ENCODE measurements at regions not wholly inside any gene's neighbourhood (a gene's known extent, or its start where the extent isn't known, plus 50 kb on each side); places are given as distances from the start of the nearest gene placed in this dataset.

DNA sequence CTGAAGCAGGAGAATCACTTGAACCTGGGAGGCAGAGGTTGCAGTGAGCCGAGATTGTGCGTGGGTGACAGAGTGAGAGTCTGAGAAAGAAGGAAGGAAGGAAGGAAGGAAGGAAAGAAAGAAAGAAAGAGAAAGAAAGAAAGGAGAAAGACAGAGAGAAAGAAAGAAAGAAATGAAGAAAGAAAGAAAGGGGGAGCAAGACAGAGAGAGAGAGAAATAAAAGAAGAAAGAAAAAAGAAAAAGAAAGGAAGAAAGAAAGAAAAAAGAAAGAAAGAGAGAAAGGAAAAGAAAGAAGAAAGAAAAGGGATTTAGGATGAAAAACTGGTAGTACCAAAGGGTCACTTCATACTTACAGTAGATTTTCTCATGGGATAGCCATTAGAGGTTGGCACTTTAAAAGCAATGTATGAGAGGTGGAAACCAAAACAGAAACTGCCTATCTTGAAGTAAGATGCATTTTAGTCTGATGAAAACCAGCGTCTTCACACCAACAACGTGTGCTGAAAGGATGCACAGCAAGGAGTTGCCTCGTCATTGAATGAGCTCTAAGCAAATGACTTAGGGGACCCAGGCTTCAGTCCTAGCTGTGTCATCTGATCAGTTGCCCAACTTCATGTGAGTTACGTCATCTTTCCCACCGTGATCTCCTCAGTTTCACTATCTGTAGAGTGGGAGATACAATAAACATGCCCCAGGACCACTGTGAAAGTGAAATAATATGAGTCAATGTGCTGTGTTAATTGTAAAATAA, 133.9 kb upstream of the NEDD9 start:
- Histone ChIP-seq H3K27me3 (ENCODE audit: control insufficient read depth in 2 of 2, insufficient read depth in 2 of 2, low read length in 2 of 2) (no peaks in the 10 kb centered on the region), H3K36me3 (ENCODE audit: control insufficient read depth in 2 of 2, insufficient read depth in 2 of 2, low read length in 2 of 2) (no peaks in the 10 kb centered on the region), H3K4me3 (ENCODE audit: low read length in 2 of 2) (peak overlapping the region in 1 of 2 donors; percentile 20), H3K4me1 (ENCODE audit: control insufficient read depth in 2 of 2, insufficient read depth in 2 of 2, low read length in 2 of 2) (peaks cover 5 to 13% of the 10 kb centered on the region in 2 donors), H3K9ac (ENCODE audit: low read depth in 1 of 2, low read length in 2 of 2) (no peak overlapping the region), H3K9me3 (ENCODE audit: control insufficient read depth in 2 of 2, low read length in 2 of 2) (no peaks in the 10 kb centered on the region), H3K27ac (ENCODE audit: low read depth in 2 of 2, low read length in 2 of 2) (no peak overlapping the region)

DNA sequence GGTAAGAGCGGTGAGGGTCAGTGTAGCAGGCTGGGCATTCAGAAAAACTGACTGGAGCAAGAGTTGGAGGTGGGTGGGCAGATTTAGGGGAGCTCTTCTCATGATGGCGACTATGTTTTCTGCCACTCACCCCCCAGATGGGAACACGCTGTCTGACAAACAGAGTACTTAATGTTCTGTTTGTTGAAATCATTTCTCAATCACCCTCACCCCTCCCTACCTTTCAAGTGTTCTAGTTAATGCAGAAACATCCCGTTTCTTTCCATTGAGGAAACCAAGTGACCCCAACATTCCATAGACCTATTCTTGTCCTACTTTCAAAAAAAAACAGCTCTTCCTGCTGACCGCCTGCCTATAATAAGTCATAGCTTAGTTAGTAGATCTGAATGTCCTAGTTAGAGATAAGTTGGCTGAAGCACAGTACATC, 132.5 kb upstream of the NEDD9 start:
- no peak overlapping the region for H3K4me3 ChIP-seq (ENCODE audit: low read length in 2 of 2)
- no peak overlapping the region for H3K9ac ChIP-seq (ENCODE audit: low read depth in 1 of 2, low read length in 2 of 2)
- H3K27me3 ChIP-seq (ENCODE audit: control insufficient read depth in 2 of 2, insufficient read depth in 2 of 2, low read length in 2 of 2), result no peaks in the 10 kb centered on the region
- no peaks in the 10 kb centered on the region for H3K36me3 ChIP-seq (ENCODE audit: control insufficient read depth in 2 of 2, insufficient read depth in 2 of 2, low read length in 2 of 2)
- peaks cover 5 to 13% of the 10 kb centered on the region in 2 donors for H3K4me1 ChIP-seq (ENCODE audit: control insufficient read depth in 2 of 2, insufficient read depth in 2 of 2, low read length in 2 of 2)
- H3K9me3 ChIP-seq (ENCODE audit: control insufficient read depth in 2 of 2, low read length in 2 of 2), result no peaks in the 10 kb centered on the region
- H3K27ac ChIP-seq (ENCODE audit: low read depth in 2 of 2, low read length in 2 of 2), result no peak overlapping the region

DNA sequence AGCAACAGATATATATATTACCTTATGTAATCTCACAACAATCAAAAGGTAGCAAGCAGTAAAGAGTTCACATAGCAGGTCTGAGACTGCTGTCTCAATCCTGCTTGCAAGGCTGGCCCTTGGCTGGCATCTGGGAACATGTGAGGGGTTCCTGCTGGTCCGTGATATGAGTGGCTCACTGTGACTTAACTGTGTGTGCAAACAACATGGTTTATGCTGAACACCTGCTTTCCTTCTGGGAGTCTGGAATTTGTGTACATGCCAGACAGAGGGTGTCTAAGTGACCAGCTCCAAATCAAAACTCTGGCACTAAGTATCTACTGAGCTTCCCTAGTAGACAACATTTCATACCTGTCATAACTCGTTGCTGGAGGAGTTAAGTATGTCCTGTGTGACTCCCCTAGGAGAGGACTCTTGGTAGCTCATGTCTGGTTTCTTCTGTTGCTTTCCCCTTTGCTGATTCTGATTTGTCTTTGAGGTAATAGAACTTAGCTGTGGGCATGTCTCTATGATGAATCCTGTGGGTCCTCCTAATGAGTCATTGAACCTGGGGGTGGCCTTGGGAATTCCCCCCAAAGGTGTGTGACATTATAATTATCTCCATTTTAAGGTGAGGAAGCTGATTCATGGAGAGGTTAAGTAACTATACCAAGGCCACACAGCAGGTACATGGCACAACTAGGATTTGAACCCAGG, 131.6 kb upstream of the NEDD9 start:
- peaks cover 5 to 13% of the 10 kb centered on the region in 2 donors for H3K4me1 ChIP-seq (ENCODE audit: control insufficient read depth in 2 of 2, insufficient read depth in 2 of 2, low read length in 2 of 2)
- H3K36me3 ChIP-seq (ENCODE audit: control insufficient read depth in 2 of 2, insufficient read depth in 2 of 2, low read length in 2 of 2), result no peaks in the 10 kb centered on the region
- no peak overlapping the region for H3K27ac ChIP-seq (ENCODE audit: low read depth in 2 of 2, low read length in 2 of 2)
- H3K4me3 ChIP-seq (ENCODE audit: low read length in 2 of 2), result no peak overlapping the region
- H3K27me3 ChIP-seq (ENCODE audit: control insufficient read depth in 2 of 2, insufficient read depth in 2 of 2, low read length in 2 of 2), result no peaks in the 10 kb centered on the region
- no peak overlapping the region for H3K9ac ChIP-seq (ENCODE audit: low read depth in 1 of 2, low read length in 2 of 2)
- H3K9me3 ChIP-seq (ENCODE audit: control insufficient read depth in 2 of 2, low read length in 2 of 2), result no peaks in the 10 kb centered on the region

DNA sequence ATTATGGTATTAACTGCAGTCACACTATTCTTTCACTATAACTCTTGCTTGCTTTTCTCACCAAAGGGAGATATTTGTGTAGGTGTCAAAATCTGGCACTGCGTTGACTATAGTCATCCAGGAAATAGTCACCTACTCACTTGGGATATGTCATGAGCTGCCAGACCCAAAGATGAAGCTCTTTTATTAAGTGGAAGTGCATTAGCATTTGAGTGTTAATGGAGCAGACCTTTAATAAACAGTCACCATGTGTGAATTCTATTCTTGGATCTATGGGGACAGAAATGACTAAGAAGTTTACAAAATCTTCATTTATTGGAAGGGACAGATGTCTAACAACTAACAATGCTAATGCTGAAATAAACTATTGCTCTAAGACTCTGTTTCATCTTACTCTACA, 130.1 kb upstream of the NEDD9 start:
- H3K9me3 ChIP-seq (ENCODE audit: control insufficient read depth in 2 of 2, low read length in 2 of 2), result no peaks in the 10 kb centered on the region
- H3K9ac ChIP-seq (ENCODE audit: low read depth in 1 of 2, low read length in 2 of 2), result no peak overlapping the region
- no peaks in the 10 kb centered on the region for H3K27me3 ChIP-seq (ENCODE audit: control insufficient read depth in 2 of 2, insufficient read depth in 2 of 2, low read length in 2 of 2)
- H3K4me1 ChIP-seq (ENCODE audit: control insufficient read depth in 2 of 2, insufficient read depth in 2 of 2, low read length in 2 of 2), result peaks cover 3 to 8% of the 10 kb centered on the region in 2 donors
- H3K4me3 ChIP-seq (ENCODE audit: low read length in 2 of 2), result no peak overlapping the region
- H3K36me3 ChIP-seq (ENCODE audit: control insufficient read depth in 2 of 2, insufficient read depth in 2 of 2, low read length in 2 of 2), result no peaks in the 10 kb centered on the region
- no peak overlapping the region for H3K27ac ChIP-seq (ENCODE audit: low read depth in 2 of 2, low read length in 2 of 2)

DNA sequence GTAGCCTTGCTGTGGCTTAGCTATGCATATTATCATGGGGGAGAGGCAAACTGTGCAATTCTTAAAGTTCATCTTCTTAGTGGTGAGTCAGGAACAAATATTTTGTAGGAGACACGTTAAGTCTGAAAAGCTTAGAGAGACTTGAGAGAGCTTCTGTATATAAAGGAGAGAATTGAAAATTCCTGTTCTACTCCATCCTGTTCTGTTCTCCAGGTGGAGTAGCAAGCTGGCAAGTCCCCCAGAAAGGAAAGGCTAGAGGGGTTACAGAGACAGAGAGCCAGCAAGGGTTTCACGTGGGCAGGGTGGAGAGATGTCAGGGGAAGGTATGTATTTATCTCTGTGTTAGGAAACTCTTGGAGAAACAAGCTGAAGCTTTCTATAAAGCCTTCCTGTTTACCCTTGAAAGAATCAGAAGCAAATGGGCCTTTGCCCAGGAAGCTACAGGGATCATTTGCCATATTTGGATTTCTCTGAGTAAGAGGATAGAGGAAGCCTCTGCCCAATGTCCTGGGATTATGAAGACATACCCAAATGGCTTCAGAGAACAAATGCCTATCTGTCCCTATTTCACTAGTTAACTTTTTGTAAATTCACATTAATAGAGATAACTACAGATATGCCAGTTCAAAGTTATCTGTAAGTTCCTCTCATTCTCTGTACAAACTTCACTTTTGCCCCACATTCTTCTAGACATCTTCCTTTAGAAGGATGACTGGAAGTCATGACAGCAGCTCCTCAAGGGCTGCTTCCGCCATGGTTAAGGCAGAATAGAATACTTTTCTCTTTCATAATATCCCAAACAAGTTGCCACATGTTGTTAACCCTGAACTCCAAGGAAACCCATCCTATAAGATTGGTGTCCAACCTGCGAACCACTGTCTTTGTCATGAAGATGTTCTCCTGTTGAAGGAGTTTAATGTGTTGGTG, 126.7 kb upstream of the NEDD9 start:
- H3K4me1 ChIP-seq (ENCODE audit: control insufficient read depth in 2 of 2, insufficient read depth in 2 of 2, low read length in 2 of 2), result peaks cover 7 to 12% of the 10 kb centered on the region in 2 donors
- no peak overlapping the region for H3K4me3 ChIP-seq (ENCODE audit: low read length in 2 of 2)
- H3K27me3 ChIP-seq (ENCODE audit: control insufficient read depth in 2 of 2, insufficient read depth in 2 of 2, low read length in 2 of 2), result no peaks in the 10 kb centered on the region
- peak overlapping the region in 1 of 2 donors; percentile 3 for H3K27ac ChIP-seq (ENCODE audit: low read depth in 2 of 2, low read length in 2 of 2)
- H3K9me3 ChIP-seq (ENCODE audit: control insufficient read depth in 2 of 2, low read length in 2 of 2), result no peaks in the 10 kb centered on the region
- H3K36me3 ChIP-seq (ENCODE audit: control insufficient read depth in 2 of 2, insufficient read depth in 2 of 2, low read length in 2 of 2), result no peaks in the 10 kb centered on the region
- no peak overlapping the region for H3K9ac ChIP-seq (ENCODE audit: low read depth in 1 of 2, low read length in 2 of 2)

DNA sequence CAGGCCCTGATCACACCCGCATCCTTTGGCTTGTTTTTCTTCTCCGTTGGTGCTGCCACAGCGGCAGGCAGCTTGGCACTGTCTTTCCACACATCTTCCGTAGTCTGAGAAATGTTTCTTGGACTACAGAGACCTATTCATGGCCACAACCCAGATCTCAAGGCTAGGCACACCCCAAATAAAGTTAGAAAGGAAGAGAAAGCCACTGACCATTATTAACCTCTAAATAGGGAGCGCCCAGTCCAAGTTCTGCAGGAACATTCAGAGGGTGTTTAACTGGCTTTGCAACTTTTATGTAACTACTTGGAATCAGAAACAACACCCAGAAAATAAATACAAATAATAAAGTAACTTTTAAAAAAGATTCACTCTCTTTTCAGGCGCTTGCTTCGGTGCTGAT, 124.8 kb upstream of the NEDD9 start:
- H3K4me1 ChIP-seq (ENCODE audit: control insufficient read depth in 2 of 2, insufficient read depth in 2 of 2, low read length in 2 of 2), result peaks cover 7 to 12% of the 10 kb centered on the region in 2 donors

DNA sequence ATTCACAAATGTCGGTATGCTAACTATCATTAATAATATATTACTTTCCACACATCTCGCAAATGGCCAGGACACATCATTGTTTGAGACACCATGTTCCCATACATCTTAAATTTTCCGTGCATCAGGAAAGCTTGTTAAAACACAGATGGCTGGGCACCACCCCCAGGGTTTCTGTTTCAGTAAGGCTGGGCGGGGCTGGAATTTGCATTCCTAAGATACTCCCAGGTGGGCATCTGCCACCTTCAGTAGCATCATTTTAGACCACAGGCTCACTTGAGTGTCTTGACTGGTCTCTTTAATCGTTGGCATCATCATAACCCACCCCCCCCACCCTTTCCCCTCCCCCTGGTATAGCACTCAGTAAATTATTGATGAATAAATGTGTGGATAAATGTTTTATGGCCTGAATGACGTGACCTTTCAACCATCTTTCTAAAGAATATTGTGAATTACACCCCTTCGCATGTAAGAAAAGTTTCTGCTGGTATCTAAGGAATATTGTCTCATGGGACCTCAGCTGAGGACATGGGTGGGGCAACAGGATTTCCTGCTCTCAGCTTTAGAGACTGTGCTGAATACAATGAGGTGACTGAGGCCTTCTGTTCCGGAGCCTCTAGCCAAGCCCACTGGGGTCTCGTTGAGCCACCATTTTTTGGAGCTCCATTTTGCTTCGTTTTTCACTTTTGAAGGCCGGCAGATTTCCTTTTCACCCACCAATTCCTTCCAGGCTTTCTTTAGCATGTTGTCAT, 124.1 kb upstream of the NEDD9 start:
- H3K4me1 ChIP-seq (ENCODE audit: control insufficient read depth in 2 of 2, insufficient read depth in 2 of 2, low read length in 2 of 2), result peaks cover 7 to 12% of the 10 kb centered on the region in 2 donors
- H3K9ac ChIP-seq (ENCODE audit: low read depth in 1 of 2, low read length in 2 of 2), result peak overlapping the region; percentile 14 to 18
- H3K9me3 ChIP-seq (ENCODE audit: control insufficient read depth in 2 of 2, low read length in 2 of 2), result no peaks in the 10 kb centered on the region
- H3K27me3 ChIP-seq (ENCODE audit: control insufficient read depth in 2 of 2, insufficient read depth in 2 of 2, low read length in 2 of 2), result no peaks in the 10 kb centered on the region
- H3K4me3 ChIP-seq (ENCODE audit: low read length in 2 of 2), result peak overlapping the region in 1 of 2 donors; percentile 3
- H3K27ac ChIP-seq (ENCODE audit: low read depth in 2 of 2, low read length in 2 of 2), result peak overlapping the region; percentile 76 to 78
- no peaks in the 10 kb centered on the region for H3K36me3 ChIP-seq (ENCODE audit: control insufficient read depth in 2 of 2, insufficient read depth in 2 of 2, low read length in 2 of 2)

More for the DNA sequence above, 124.8 kb upstream of the NEDD9 start:
- Histone ChIP-seq H3K9me3 (ENCODE audit: control insufficient read depth in 2 of 2, low read length in 2 of 2) (no peaks in the 10 kb centered on the region), H3K36me3 (ENCODE audit: control insufficient read depth in 2 of 2, insufficient read depth in 2 of 2, low read length in 2 of 2) (no peaks in the 10 kb centered on the region), H3K4me3 (ENCODE audit: low read length in 2 of 2) (peak overlapping the region in 1 of 2 donors; percentile 3), H3K27me3 (ENCODE audit: control insufficient read depth in 2 of 2, insufficient read depth in 2 of 2, low read length in 2 of 2) (no peaks in the 10 kb centered on the region), H3K9ac (ENCODE audit: low read depth in 1 of 2, low read length in 2 of 2) (peak overlapping the region; percentile 14 to 18), H3K27ac (ENCODE audit: low read depth in 2 of 2, low read length in 2 of 2) (peak overlapping the region; percentile 76 to 78)

DNA sequence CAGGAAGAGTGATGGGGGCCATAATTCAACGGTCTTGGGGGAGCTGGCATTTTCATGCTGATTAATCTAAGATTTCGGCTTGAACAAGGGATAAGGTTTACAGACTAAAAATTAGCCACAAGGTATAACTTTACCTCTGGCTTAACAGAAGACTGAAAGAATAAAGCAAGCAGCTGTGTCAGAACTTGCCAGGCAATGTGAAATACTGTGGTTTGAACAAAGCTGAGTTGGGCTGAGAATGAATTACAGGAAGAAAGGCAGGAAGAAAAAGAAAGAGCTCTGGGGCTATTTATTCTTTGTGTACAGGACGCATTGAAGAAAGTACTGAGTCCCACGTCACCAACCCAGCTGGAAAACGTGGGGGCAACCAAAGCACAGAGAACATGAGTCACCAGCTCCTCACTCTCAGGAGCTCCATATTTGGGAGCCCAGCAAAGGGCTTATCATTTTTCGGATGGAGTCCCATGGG, 121.5 kb upstream of the NEDD9 start:
- no peaks in the 10 kb centered on the region for H3K36me3 ChIP-seq (ENCODE audit: control insufficient read depth in 2 of 2, insufficient read depth in 2 of 2, low read length in 2 of 2)
- H3K9me3 ChIP-seq (ENCODE audit: control insufficient read depth in 2 of 2, low read length in 2 of 2), result no peaks in the 10 kb centered on the region
- no peak overlapping the region for H3K9ac ChIP-seq (ENCODE audit: low read depth in 1 of 2, low read length in 2 of 2)
- no peaks in the 10 kb centered on the region for H3K27me3 ChIP-seq (ENCODE audit: control insufficient read depth in 2 of 2, insufficient read depth in 2 of 2, low read length in 2 of 2)
- no peak overlapping the region for H3K4me3 ChIP-seq (ENCODE audit: low read length in 2 of 2)
- H3K4me1 ChIP-seq (ENCODE audit: control insufficient read depth in 2 of 2, insufficient read depth in 2 of 2, low read length in 2 of 2), result peaks cover 7 to 12% of the 10 kb centered on the region in 2 donors
- peak overlapping the region in 1 of 2 donors; percentile 30 for H3K27ac ChIP-seq (ENCODE audit: low read depth in 2 of 2, low read length in 2 of 2)

DNA sequence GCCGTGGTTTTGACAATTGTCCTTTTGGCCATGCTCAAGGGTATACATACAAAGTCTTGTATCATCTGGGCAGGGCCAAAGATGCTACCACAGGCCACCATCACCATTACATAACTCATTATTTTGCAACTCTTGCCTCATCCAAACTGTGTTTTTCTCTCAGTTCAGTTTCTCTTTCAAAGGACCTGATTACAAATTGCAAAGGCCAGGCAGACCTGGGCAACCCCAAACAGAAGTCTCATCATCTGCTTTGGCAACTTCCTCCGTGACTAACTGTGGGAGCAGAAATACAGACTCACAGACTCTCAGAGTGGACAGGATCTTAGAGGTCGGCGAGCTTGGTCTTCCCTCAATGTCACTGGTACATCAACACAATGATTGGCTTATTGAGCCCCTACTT, 117.8 kb upstream of the NEDD9 start:
- H3K4me1 ChIP-seq (ENCODE audit: control insufficient read depth in 2 of 2, insufficient read depth in 2 of 2, low read length in 2 of 2), result peaks cover 0 to 2% of the 10 kb centered on the region in 2 donors
- no peaks in the 10 kb centered on the region for H3K27me3 ChIP-seq (ENCODE audit: control insufficient read depth in 2 of 2, insufficient read depth in 2 of 2, low read length in 2 of 2)
- no peak overlapping the region for H3K4me3 ChIP-seq (ENCODE audit: low read length in 2 of 2)
- no peaks in the 10 kb centered on the region for H3K36me3 ChIP-seq (ENCODE audit: control insufficient read depth in 2 of 2, insufficient read depth in 2 of 2, low read length in 2 of 2)
- H3K27ac ChIP-seq (ENCODE audit: low read depth in 2 of 2, low read length in 2 of 2), result peak overlapping the region in 1 of 2 donors; percentile 21
- H3K9ac ChIP-seq (ENCODE audit: low read depth in 1 of 2, low read length in 2 of 2), result no peak overlapping the region
- no peaks in the 10 kb centered on the region for H3K9me3 ChIP-seq (ENCODE audit: control insufficient read depth in 2 of 2, low read length in 2 of 2)

Data from mucosa of rectum (tissue), 2 donors.